OCI-LY1 (cell line): ENCODE measurements at regions not wholly inside any gene's neighbourhood (a gene's known extent, or its start where the extent isn't known, plus 50 kb on each side); places are given as distances from the start of the nearest gene placed in this dataset.

ENCODE experiments used
- H2AFZ ChIP-seq: fragments of 200-600 bp; sonication (generic), shearing (Covaris generic); 2 replicates; pipeline ENCODE4 v1.6.0; 2014; ENCODE audit warnings: antibody characterized with exemption, mild to moderate bottlenecking, low read length
- H3F3A ChIP-seq: fragments of 200-600 bp; sonication (generic), shearing (Covaris generic); 2 replicates; pipeline ENCODE4 v1.6.0; 2014; ENCODE audit warnings: mild to moderate bottlenecking, antibody characterized with exemption, low read length, moderate library complexity; ENCODE audit not compliant: insufficient read depth
- H3K27ac ChIP-seq: fragments of 200-600 bp; sonication (generic); 2 replicates; pipeline ENCODE4 v1.5.1; 2014; ENCODE audit warnings: low read length, mixed run types, mild to moderate bottlenecking, low read depth; ENCODE audit not compliant: poor library complexity, severe bottlenecking
- H3K27me3 ChIP-seq: fragments of 200-600 bp; sonication (generic); 2 replicates; pipeline ENCODE4 v1.6.0; 2014; ENCODE audit warnings: antibody characterized with exemption, mild to moderate bottlenecking, low read length, moderate library complexity; ENCODE audit not compliant: insufficient read depth
- H3K36me3 ChIP-seq: fragments of 200-600 bp; sonication (generic); 2 replicates; pipeline ENCODE4 v1.6.1; 2014; ENCODE audit warnings: mild to moderate bottlenecking, antibody characterized with exemption, low read length, moderate library complexity, mixed read lengths; ENCODE audit not compliant: insufficient read depth
- H3K4me1 ChIP-seq: fragments of 200-600 bp; sonication (generic); 2 replicates; pipeline ENCODE4 v1.5.1; 2014; ENCODE audit warnings: mild to moderate bottlenecking, low read length, moderate library complexity; ENCODE audit not compliant: insufficient read depth, severe bottlenecking
- H3K4me2 ChIP-seq: fragments of 200-600 bp; sonication (generic), shearing (Covaris generic); 2 replicates; pipeline ENCODE4 v1.6.1; 2014; ENCODE audit warnings: low read length
- H3K4me3 ChIP-seq: fragments of 200-600 bp; sonication (generic); 2 replicates; pipeline ENCODE4 v1.5.1; 2014; ENCODE audit warnings: low read length, low read depth, mild to moderate bottlenecking, mixed read lengths; ENCODE audit not compliant: poor library complexity, severe bottlenecking
- H3K79me2 ChIP-seq: fragments of 200-600 bp; shearing (Covaris generic); 2 replicates; pipeline ENCODE4 v1.6.1; 2016; ENCODE audit warnings: mixed run types, low read length, mixed read lengths; ENCODE audit not compliant: insufficient read depth
- H3K9ac ChIP-seq: fragments of 200-600 bp; sonication (generic), shearing (Covaris generic); 2 replicates; pipeline ENCODE4 v1.6.1; 2014; ENCODE audit warnings: mild to moderate bottlenecking, low read length, mixed read lengths
- H3K9me2 ChIP-seq: fragments of 200-600 bp; sonication (generic), shearing (Covaris generic); 2 replicates; pipeline ENCODE4 v1.6.1; 2014; ENCODE audit warnings: low read depth, mild to moderate bottlenecking, low read length, mixed read lengths
- H3K9me3 ChIP-seq: fragments of 200-600 bp; shearing (Covaris generic); 2 replicates; pipeline ENCODE4 v1.6.1; 2014; ENCODE audit warnings: low read length, mixed read lengths
- H4K20me1 ChIP-seq: fragments of 200-600 bp; sonication (generic), shearing (Covaris generic); 2 replicates; pipeline ENCODE4 v1.6.0; 2016; ENCODE audit warnings: mild to moderate bottlenecking, low read length; ENCODE audit not compliant: insufficient read depth
- EZH2 ChIP-seq: fragments of 200-600 bp; sonication (generic), shearing (Covaris generic); IDR thresholded peaks from 2 replicates; pipeline ENCODE4 v1.8.0; 2017; ENCODE audit warnings: borderline replicate concordance, mixed run types, mild to moderate bottlenecking, antibody characterized with exemption, low read length, moderate library complexity, mixed read lengths
- TF ChIP-seq, protein P1 (sequence below): fragments of 200-600 bp; sonication (generic), shearing (Covaris generic); IDR thresholded peaks from 2 replicates; pipeline ENCODE4 v1.5.1; 2017; ENCODE audit warnings: mild to moderate bottlenecking, antibody characterized with exemption, low read length, moderate library complexity, mixed read lengths

GRCh38 chr17:11056926-11057325 is 184.1 kb upstream of the SHISA6 start:
- no peak overlapping the region for H3K4me2 ChIP-seq
- no peaks in the 10 kb centered on the region for H3K4me1 ChIP-seq
- no peaks in the 10 kb centered on the region for H3K9me3 ChIP-seq
- TF ChIP-seq, protein P1, sequence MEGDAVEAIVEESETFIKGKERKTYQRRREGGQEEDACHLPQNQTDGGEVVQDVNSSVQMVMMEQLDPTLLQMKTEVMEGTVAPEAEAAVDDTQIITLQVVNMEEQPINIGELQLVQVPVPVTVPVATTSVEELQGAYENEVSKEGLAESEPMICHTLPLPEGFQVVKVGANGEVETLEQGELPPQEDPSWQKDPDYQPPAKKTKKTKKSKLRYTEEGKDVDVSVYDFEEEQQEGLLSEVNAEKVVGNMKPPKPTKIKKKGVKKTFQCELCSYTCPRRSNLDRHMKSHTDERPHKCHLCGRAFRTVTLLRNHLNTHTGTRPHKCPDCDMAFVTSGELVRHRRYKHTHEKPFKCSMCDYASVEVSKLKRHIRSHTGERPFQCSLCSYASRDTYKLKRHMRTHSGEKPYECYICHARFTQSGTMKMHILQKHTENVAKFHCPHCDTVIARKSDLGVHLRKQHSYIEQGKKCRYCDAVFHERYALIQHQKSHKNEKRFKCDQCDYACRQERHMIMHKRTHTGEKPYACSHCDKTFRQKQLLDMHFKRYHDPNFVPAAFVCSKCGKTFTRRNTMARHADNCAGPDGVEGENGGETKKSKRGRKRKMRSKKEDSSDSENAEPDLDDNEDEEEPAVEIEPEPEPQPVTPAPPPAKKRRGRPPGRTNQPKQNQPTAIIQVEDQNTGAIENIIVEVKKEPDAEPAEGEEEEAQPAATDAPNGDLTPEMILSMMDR: no peak
- TF ChIP-seq EZH2: no peak
- no peaks in the 10 kb centered on the region for H3K79me2 ChIP-seq
- no peaks in the 10 kb centered on the region for H3F3A ChIP-seq
- no peak overlapping the region for H3K27ac ChIP-seq
- no peak overlapping the region for H3K9ac ChIP-seq
- H3K9me2 ChIP-seq: no peaks in the 10 kb centered on the region
- no peaks in the 10 kb centered on the region for H3K36me3 ChIP-seq
- H3K27me3 ChIP-seq: no peaks in the 10 kb centered on the region
- H4K20me1 ChIP-seq: no peaks in the 10 kb centered on the region
- no peak overlapping the region for H2AFZ ChIP-seq
- H3K4me3 ChIP-seq: no peak overlapping the region

DNA sequence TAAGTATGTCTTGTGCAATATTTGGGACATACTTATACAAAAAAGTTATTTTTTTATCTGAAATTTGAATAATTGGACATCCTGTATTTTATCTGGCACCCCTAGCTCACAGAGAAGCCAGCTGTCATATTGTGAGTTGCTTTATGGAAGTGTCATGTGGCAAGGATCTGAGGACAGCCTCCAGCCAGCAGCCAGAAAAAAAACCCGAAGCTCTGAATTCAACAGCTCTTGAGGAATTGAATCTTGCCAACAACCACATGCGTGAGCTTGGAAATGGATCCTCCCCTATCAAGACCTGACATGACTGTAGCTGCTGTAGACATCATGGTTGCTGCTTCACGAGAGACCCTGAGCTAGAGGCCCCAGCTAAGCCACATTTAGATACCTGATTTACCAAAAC is 187.2 kb upstream of the SHISA6 start:
- H3K4me3 ChIP-seq: no peak overlapping the region
- H3K36me3 ChIP-seq: no peaks in the 10 kb centered on the region
- TF ChIP-seq EZH2: no peak
- TF ChIP-seq, protein P1: no peak
- H3K9me2 ChIP-seq: no peaks in the 10 kb centered on the region
- no peaks in the 10 kb centered on the region for H3K9me3 ChIP-seq
- no peak overlapping the region for H2AFZ ChIP-seq
- no peak overlapping the region for H3K4me2 ChIP-seq
- H3K27ac ChIP-seq: no peak overlapping the region
- H3K79me2 ChIP-seq: no peaks in the 10 kb centered on the region
- no peak overlapping the region for H3K9ac ChIP-seq
- no peaks in the 10 kb centered on the region for H3F3A ChIP-seq
- no peaks in the 10 kb centered on the region for H3K4me1 ChIP-seq
- no peaks in the 10 kb centered on the region for H4K20me1 ChIP-seq
- H3K27me3 ChIP-seq: no peaks in the 10 kb centered on the region

GRCh38 chr17:11049539-11049938 is 191.5 kb upstream of the SHISA6 start:
- H3K9me3 ChIP-seq: no peaks in the 10 kb centered on the region
- H3K27me3 ChIP-seq: no peaks in the 10 kb centered on the region
- no peak overlapping the region for H3K9ac ChIP-seq
- H3K27ac ChIP-seq: no peak overlapping the region
- no peaks in the 10 kb centered on the region for H3F3A ChIP-seq
- TF ChIP-seq, protein P1: no peak
- no peak for TF ChIP-seq EZH2
- H3K4me1 ChIP-seq: no peaks in the 10 kb centered on the region
- H2AFZ ChIP-seq: no peak overlapping the region
- no peaks in the 10 kb centered on the region for H4K20me1 ChIP-seq
- H3K4me3 ChIP-seq: no peak overlapping the region
- H3K36me3 ChIP-seq: no peaks in the 10 kb centered on the region
- H3K9me2 ChIP-seq: no peaks in the 10 kb centered on the region
- H3K4me2 ChIP-seq: no peak overlapping the region
- H3K79me2 ChIP-seq: no peaks in the 10 kb centered on the region
